H7 (cell line): ENCODE measurements at regions not wholly inside any gene's neighbourhood (a gene's known extent, or its start where the extent isn't known, plus 50 kb on each side); places are given as distances from the start of the nearest gene placed in this dataset.
A peak's percentile ranks its signal among the peaks of the same experiment; 100 is the strongest.

Source experiments
- DNase-seq: peaks from one replicate; pipeline ENCODE4 v3.0.0; 2012
- H3K27me3 ChIP-seq: 2 replicates; pipeline ENCODE4 v1.6.0; 2011; ENCODE audit warnings: mild to moderate bottlenecking, low read length; ENCODE audit not compliant: control insufficient read depth, insufficient read depth
- H3K36me3 ChIP-seq: replicated peaks from 2 replicates; pipeline ENCODE4 v1.5.1; 2011; ENCODE audit warnings: low read length; ENCODE audit not compliant: control insufficient read depth, insufficient read depth
- H3K4me3 ChIP-seq: 2 replicates; pipeline ENCODE4 v1.5.1; 2011; ENCODE audit warnings: low read depth, mild to moderate bottlenecking, control low read depth, low read length, moderate library complexity; ENCODE audit not compliant: insufficient read depth

- Histone ChIP-seq H3K4me3 (no peak overlapping the region), H3K27me3 (no peaks in the 10 kb centered on the region), H3K36me3 (no peaks in the 10 kb centered on the region)
- no peak for DNase-seq
These were observed 88.8 kb upstream of the BRINP1 start for GRCh38 chr9:119458068-119458467.

DNA sequence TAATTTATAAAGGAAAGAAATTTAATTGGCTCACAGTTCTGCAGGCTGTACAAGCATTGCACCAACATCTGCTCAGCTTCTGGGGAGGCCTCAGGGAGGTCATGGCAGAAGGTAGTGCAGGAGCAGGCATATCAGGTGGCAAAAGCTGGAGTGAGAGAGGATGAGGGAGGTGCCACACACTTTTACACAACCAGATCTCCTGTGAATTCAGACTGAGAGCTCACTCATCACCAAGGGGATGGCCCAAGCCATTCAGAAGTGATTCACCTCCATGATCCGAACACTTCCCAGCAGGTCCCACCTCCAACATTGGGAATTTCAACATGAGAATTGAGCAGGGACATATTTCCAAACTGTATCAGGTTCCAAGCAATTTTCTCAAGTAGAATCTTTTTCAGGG is 84.7 kb upstream of the BRINP1 start:
- H3K27me3 ChIP-seq = no peaks in the 10 kb centered on the region
- no peak overlapping the region for H3K4me3 ChIP-seq
- no peak for DNase-seq
- no peaks in the 10 kb centered on the region for H3K36me3 ChIP-seq

DNA sequence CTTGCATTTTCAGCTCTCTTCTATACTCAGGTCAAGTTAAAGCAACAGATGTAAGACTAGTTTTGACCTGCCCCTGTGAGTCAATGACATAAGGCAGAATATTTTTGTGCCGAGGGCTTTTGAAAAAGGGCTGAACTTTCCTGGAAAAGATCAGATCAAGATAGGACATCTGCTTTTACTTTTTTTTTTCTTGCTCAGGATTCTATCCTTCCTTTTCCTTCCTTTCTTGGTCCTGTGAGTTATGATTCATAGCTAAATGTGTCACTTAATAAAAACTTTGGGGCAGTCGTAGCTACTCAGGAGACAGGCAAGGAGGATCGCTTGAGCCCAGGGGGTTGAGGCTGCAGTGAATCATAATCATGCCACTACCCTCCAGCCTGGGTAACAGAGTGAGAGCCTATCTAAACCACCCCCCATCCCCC is 84.3 kb upstream of the BRINP1 start:
- DNase-seq = no peak
- H3K27me3 ChIP-seq = no peaks in the 10 kb centered on the region

GRCh38 chr9:119451426-119451825 is 82.2 kb upstream of the BRINP1 start:
- no peak for DNase-seq
- Histone ChIP-seq H3K27me3 (no peaks in the 10 kb centered on the region), H3K36me3 (no peaks in the 10 kb centered on the region), H3K4me3 (no peak overlapping the region)

More for the DNA sequence above, 84.3 kb upstream of the BRINP1 start:
- Histone ChIP-seq H3K4me3 (no peak overlapping the region), H3K36me3 (no peaks in the 10 kb centered on the region)

DNA sequence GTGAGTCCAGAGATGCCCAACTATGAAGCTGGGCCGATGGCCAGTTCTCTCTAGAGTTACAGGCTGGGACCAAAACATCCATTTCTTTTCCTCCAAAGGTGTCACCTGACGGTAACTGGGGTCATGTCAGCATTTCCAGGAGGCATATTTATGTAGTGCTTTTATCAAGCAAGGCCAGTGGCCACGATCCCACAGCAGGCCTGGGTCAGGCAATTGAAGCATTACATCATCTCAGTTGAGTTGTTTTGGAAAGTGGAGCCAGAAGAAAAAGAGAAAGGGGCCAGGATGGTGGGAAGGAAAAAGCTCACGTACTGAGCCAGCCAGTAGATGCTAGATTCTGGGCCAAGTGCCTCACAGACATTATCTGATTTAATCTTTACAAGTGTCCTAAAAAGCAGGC is 73.9 kb upstream of the BRINP1 start:
- H3K27me3 ChIP-seq = no peaks in the 10 kb centered on the region
- H3K4me3 ChIP-seq = no peak overlapping the region
- no peak for DNase-seq
- H3K36me3 ChIP-seq = no peaks in the 10 kb centered on the region

DNA sequence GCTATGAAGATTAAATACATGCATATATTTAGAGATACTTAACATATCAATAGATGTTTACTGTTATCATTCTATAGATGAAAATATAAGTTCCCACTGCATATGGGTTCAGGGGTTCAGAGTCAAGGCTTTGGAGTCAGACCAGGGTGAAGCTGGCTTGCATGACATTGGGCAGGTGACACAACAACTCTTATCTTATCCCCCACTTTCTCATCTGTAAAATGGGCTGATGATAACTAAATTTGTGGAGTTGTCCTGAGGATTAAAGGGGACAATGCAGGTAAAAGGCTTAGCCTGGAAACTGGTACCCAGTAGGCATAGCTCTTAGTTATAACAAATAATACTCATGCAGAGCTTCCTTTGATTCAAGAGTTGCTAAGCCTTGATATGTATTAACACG is 72.6 kb upstream of the BRINP1 start:
- no peak for DNase-seq
- Histone ChIP-seq H3K36me3 (no peaks in the 10 kb centered on the region), H3K4me3 (no peak overlapping the region), H3K27me3 (no peaks in the 10 kb centered on the region)

- Histone ChIP-seq H3K36me3 (no peaks in the 10 kb centered on the region), H3K4me3 (no peak overlapping the region), H3K27me3 (no peaks in the 10 kb centered on the region)
- DNase-seq = peak; percentile 57
These were observed 72.1 kb upstream of the BRINP1 start for GRCh38 chr9:119441338-119441737.

DNA sequence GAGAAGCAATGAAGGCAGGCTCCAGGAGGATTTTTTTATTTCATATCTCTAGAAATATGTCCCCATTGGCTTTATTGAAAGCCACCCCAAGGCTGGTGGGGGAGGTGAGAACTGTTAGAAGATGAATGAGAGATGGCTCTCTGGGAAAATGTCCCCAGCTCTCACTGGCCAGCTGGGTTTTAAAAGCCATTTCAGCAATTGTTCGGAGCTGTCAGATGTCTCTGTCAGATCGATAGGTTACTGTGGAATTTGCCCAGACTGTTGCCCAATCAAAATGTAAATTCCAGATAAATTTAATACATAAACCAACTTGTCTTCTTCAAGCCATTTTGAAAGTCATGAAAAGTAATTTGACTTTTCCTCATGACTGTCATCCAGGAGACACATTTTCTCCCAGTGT is 67.0 kb upstream of the BRINP1 start:
- Histone ChIP-seq H3K27me3 (no peaks in the 10 kb centered on the region), H3K36me3 (no peaks in the 10 kb centered on the region), H3K4me3 (no peak overlapping the region)
- no peak for DNase-seq

DNA sequence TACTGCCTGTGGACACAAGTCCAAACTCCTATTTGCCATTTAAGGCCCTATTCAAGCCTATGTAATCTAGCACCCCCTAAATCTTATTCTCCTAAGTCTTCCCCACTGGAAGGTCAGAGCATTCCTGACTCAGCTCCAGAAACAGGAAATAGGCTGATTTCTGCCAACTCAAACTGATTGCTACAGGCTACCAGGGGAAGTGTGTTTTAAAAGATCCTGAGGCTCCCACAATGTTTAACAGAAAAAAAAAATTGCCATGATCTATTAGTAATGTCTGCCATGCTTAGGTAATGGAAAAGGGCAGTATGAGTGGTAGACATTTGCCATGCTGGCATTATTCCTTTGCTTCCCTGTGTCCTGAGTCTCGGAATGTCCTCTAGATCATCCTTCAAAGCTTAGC is 65.8 kb upstream of the BRINP1 start:
- no peak for DNase-seq
- no peaks in the 10 kb centered on the region for H3K36me3 ChIP-seq

GRCh38 chr9:119432428-119432827 is 63.2 kb upstream of the BRINP1 start:
- Histone ChIP-seq H3K36me3 (no peaks in the 10 kb centered on the region), H3K27me3 (no peaks in the 10 kb centered on the region), H3K4me3 (no peak overlapping the region)
- no peak for DNase-seq

More for the DNA sequence above, 65.8 kb upstream of the BRINP1 start:
- Histone ChIP-seq H3K4me3 (no peak overlapping the region), H3K27me3 (no peaks in the 10 kb centered on the region)

DNA sequence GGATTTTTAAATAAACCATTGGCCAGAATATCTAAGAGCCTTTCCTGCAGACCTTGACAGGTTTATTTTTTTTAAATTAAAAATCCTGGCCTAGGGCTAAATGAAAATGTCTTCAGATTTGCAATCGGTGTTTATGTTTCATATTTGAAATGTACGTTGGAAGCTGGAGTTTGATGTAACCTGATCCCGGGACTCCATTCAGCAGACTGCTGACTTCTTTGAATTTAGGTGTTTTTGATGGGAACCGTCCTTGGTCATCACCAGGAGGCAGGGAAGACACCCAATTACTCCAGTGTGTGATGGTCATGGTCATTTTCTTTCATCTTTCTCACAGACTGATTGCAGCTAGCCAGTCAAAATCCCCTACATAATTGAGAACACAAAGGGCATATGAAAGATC is 60.1 kb upstream of the BRINP1 start:
- H3K4me3 ChIP-seq = no peak overlapping the region
- no peaks in the 10 kb centered on the region for H3K27me3 ChIP-seq
- DNase-seq = no peak
- H3K36me3 ChIP-seq = no peaks in the 10 kb centered on the region

- H3K36me3 ChIP-seq = no peaks in the 10 kb centered on the region
- no peak for DNase-seq
- no peak overlapping the region for H3K4me3 ChIP-seq
- no peaks in the 10 kb centered on the region for H3K27me3 ChIP-seq
These were observed 51.0 kb upstream of the BRINP1 start for GRCh38 chr9:119420231-119420630.
